ENCODE measurements at regions not wholly inside any gene's neighbourhood (a gene's known extent, or its start where the extent isn't known, plus 50 kb on each side); places are given as distances from the start of the nearest gene placed in this dataset.

DNA sequence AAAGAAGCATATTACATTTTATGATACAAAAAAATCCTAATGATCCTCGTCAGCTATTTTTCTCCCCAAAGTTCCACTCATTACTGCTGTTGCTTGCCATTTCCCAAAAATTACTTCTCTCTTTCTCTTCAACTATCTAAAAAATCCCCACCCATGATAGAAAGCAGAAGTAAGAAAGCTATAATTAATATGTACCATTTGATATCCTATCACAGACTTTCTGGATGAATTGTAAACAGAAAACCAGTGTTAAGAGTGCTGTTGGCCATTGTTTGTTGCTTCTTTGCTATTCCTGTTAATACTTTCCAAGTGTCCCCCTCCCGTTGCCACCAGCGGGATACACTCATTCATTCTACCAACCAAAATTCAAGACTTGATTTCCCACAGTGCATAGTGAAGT lies 136.3 kb upstream of the SMARCA2 start:
- Histone ChIP-seq H4K20me1 (ENCODE audit: insufficient read depth) (no peaks in the 10 kb centered on the region), H3K4me3 (ENCODE audit: low read length) (no peak overlapping the region), H3K9ac (ENCODE audit: low read length) (no peak overlapping the region), H3K4me2 (ENCODE audit: low read length) (no peak overlapping the region), H3K9me2 (ENCODE audit: insufficient read depth, low read length) (no peaks in the 10 kb centered on the region), H3K79me2 (replicated peaks; ENCODE audit: insufficient read depth, low read length) (no peaks in the 10 kb centered on the region), H3F3A (ENCODE audit: insufficient read depth, low read length, poor library complexity, severe bottlenecking) (no peaks in the 10 kb centered on the region), H3K27ac (ENCODE audit: low read length) (no peak overlapping the region), H3K9me3 (ENCODE audit: low read length) (no peaks in the 10 kb centered on the region), H2AFZ (ENCODE audit: low read depth, low read length) (no peak overlapping the region), H3K27me3 (ENCODE audit: insufficient read depth, low read depth, low read length) (no peaks in the 10 kb centered on the region), H3K36me3 (ENCODE audit: insufficient read depth, low read length) (no peaks in the 10 kb centered on the region)
- TF ChIP-seq SMC3 (conservative IDR thresholded peaks at IDR 0.05; ENCODE audit: poor library complexity) (no peak), TAF1 (IDR thresholded peaks at IDR 0.05; ENCODE audit: low read depth) (no peak), MXI1 (conservative IDR thresholded peaks at IDR 0.05; ENCODE audit: poor library complexity, severe bottlenecking) (no peak), EZH2 (IDR thresholded peaks at IDR 0.05; ENCODE audit: borderline replicate concordance, insufficient read depth, low read length, poor library complexity, severe bottlenecking) (no peak), EP300 (conservative IDR thresholded peaks at IDR 0.05; ENCODE audit: poor library complexity, severe bottlenecking) (no peak), RAD21 (conservative IDR thresholded peaks at IDR 0.05) (no peak), CTCF (IDR thresholded peaks at IDR 0.05; ENCODE audit: poor library complexity, severe bottlenecking) (no peak), POLR2AphosphoS5 (IDR thresholded peaks at IDR 0.05) (no peak)
- TF ChIP-seq, protein P1, sequence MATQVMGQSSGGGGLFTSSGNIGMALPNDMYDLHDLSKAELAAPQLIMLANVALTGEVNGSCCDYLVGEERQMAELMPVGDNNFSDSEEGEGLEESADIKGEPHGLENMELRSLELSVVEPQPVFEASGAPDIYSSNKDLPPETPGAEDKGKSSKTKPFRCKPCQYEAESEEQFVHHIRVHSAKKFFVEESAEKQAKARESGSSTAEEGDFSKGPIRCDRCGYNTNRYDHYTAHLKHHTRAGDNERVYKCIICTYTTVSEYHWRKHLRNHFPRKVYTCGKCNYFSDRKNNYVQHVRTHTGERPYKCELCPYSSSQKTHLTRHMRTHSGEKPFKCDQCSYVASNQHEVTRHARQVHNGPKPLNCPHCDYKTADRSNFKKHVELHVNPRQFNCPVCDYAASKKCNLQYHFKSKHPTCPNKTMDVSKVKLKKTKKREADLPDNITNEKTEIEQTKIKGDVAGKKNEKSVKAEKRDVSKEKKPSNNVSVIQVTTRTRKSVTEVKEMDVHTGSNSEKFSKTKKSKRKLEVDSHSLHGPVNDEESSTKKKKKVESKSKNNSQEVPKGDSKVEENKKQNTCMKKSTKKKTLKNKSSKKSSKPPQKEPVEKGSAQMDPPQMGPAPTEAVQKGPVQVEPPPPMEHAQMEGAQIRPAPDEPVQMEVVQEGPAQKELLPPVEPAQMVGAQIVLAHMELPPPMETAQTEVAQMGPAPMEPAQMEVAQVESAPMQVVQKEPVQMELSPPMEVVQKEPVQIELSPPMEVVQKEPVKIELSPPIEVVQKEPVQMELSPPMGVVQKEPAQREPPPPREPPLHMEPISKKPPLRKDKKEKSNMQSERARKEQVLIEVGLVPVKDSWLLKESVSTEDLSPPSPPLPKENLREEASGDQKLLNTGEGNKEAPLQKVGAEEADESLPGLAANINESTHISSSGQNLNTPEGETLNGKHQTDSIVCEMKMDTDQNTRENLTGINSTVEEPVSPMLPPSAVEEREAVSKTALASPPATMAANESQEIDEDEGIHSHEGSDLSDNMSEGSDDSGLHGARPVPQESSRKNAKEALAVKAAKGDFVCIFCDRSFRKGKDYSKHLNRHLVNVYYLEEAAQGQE (IDR thresholded peaks at IDR 0.05; ENCODE audit: borderline replicate concordance), result no peak

DNA sequence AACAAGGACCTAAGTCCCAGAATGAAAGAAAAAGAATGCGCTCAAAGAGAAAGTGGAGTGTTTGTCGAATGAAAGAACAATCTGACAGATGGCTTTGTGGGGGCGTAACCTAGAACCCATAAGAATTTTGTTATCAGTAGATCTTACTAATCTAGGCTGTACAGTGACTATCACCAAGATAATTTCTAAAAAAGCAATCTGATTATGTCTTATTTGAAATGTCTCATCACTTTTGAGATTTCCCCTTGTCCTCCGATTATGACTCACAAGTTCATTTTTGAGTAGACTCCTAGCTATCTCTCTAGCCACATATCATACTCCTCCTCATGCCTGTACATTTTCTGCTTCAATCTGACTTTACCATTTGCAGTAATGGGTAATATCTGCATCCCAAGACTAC lies 135.6 kb upstream of the SMARCA2 start:
- TF ChIP-seq CTCF (IDR thresholded peaks at IDR 0.05; ENCODE audit: poor library complexity, severe bottlenecking) (no peak), RAD21 (conservative IDR thresholded peaks at IDR 0.05) (no peak), SMC3 (conservative IDR thresholded peaks at IDR 0.05; ENCODE audit: poor library complexity) (no peak), TAF1 (IDR thresholded peaks at IDR 0.05; ENCODE audit: low read depth) (no peak)
- Histone ChIP-seq H3K27me3 (ENCODE audit: insufficient read depth, low read depth, low read length) (no peaks in the 10 kb centered on the region), H3F3A (ENCODE audit: insufficient read depth, low read length, poor library complexity, severe bottlenecking) (no peaks in the 10 kb centered on the region), H2AFZ (ENCODE audit: low read depth, low read length) (no peak overlapping the region), H4K20me1 (ENCODE audit: insufficient read depth) (no peaks in the 10 kb centered on the region), H3K9ac (ENCODE audit: low read length) (no peak overlapping the region), H3K27ac (ENCODE audit: low read length) (no peak overlapping the region), H3K79me2 (replicated peaks; ENCODE audit: insufficient read depth, low read length) (no peaks in the 10 kb centered on the region), H3K9me3 (ENCODE audit: low read length) (no peaks in the 10 kb centered on the region), H3K4me3 (ENCODE audit: low read length) (no peak overlapping the region), H3K36me3 (ENCODE audit: insufficient read depth, low read length) (no peaks in the 10 kb centered on the region), H3K4me2 (ENCODE audit: low read length) (no peak overlapping the region), H3K9me2 (ENCODE audit: insufficient read depth, low read length) (no peaks in the 10 kb centered on the region)

Data from neural cell (in vitro differentiated cells).